HL-60 (cell line): ENCODE measurements at regions not wholly inside any gene's neighbourhood (a gene's known extent, or its start where the extent isn't known, plus 50 kb on each side); places are given as distances from the start of the nearest gene placed in this dataset.
"Not testable (repeated sequence)": the region's sequence is repeated elsewhere in the genome, so short reads cannot be mapped to it uniquely, and the experiment has no call there.

ENCODE experiments used
- DNase-seq, 2 experiments: peaks; one replicate each; pipeline ENCODE4 v3.0.0-alpha.2; 2010 to 2020; ENCODE audit warnings: low read depth in 1 of 2, low spot score in 1 of 2
- H3K27ac ChIP-seq: fragments of 250-450 bp; sonication (Bioruptor Pico); replicated peaks from 2 replicates; pipeline ENCODE4 v1.5.1; 2020; ENCODE audit warnings: mild to moderate bottlenecking, moderate library complexity
- H3K27me3 ChIP-seq: fragments of 250-450 bp; sonication (Bioruptor Pico); 2 replicates; pipeline ENCODE4 v1.5.1; 2021; ENCODE audit warnings: mild to moderate bottlenecking, moderate library complexity; ENCODE audit not compliant: insufficient read depth, poor library complexity, severe bottlenecking
- H3K4me3 ChIP-seq: replicated peaks from 2 replicates; pipeline ENCODE4 v1.5.1; 2011; ENCODE audit warnings: mild to moderate bottlenecking, control low read depth, low read length; ENCODE audit not compliant: insufficient read depth
- CTCF ChIP-seq: IDR thresholded peaks from one replicate; pipeline ENCODE4 v1.5.1; 2011; ENCODE audit warnings: low read length, control low read depth, inconsistent platforms; ENCODE audit not compliant: insufficient read depth
- GABPA ChIP-seq: IDR thresholded peaks from 2 replicates; pipeline ENCODE4 v1.6.1; 2012; ENCODE audit warnings: low read depth
- POLR2AphosphoS5 ChIP-seq: IDR thresholded peaks from 2 replicates; pipeline ENCODE4 v1.6.1; 2012; ENCODE audit warnings: low read depth
- REST ChIP-seq: IDR thresholded peaks from 2 replicates; pipeline ENCODE4 v1.6.1; 2012; ENCODE audit warnings: low read depth; ENCODE audit not compliant: insufficient replicate concordance
- SPI1 ChIP-seq: IDR thresholded peaks from 2 replicates; pipeline ENCODE4 v1.6.1; 2012; ENCODE audit warnings: low read depth, mild to moderate bottlenecking, borderline replicate concordance

- no peaks in the 10 kb centered on the region for H3K27me3 ChIP-seq
Measured at GRCh38 chr5:125914471-125914870, 508.7 kb upstream of the GRAMD2B start.

GRCh38 chr5:125923958-125924357, 499.3 kb upstream of the GRAMD2B start:
- H3K27ac ChIP-seq, H3K27me3 ChIP-seq, DNase-seq, H3K4me3 ChIP-seq: not testable (repeated sequence)

More at GRCh38 chr5:125914471-125914870, 508.7 kb upstream of the GRAMD2B start:
- DNase-seq: no peak
- no peak overlapping the region for H3K27ac ChIP-seq
- no peak overlapping the region for H3K4me3 ChIP-seq
- TF ChIP-seq POLR2AphosphoS5 (no peak), REST (no peak), GABPA (no peak), SPI1 (no peak), CTCF (no peak)

- no peaks in the 10 kb centered on the region for H3K27me3 ChIP-seq
- H3K27ac ChIP-seq: no peak overlapping the region
- TF ChIP-seq GABPA (no peak), CTCF (no peak), REST (no peak), POLR2AphosphoS5 (no peak), SPI1 (no peak)
- DNase-seq: no peak
- H3K4me3 ChIP-seq: no peak overlapping the region
Measured at GRCh38 chr5:125926172-125926571, 497.0 kb upstream of the GRAMD2B start.

- no peak for TF ChIP-seq SPI1
- no peak for TF ChIP-seq CTCF
- TF ChIP-seq REST: no peak
- TF ChIP-seq POLR2AphosphoS5: no peak
- TF ChIP-seq GABPA: no peak
- DNase-seq: no peak
- H3K27me3 ChIP-seq: no peaks in the 10 kb centered on the region
- H3K4me3 ChIP-seq: no peak overlapping the region
- H3K27ac ChIP-seq: no peak overlapping the region
Measured at GRCh38 chr5:125928663-125929062, 494.5 kb upstream of the GRAMD2B start.
